Fibroblast of lung (primary cell): ENCODE measurements at regions not wholly inside any gene's neighbourhood (a gene's known extent, or its start where the extent isn't known, plus 50 kb on each side); places are given as distances from the start of the nearest gene placed in this dataset.

Source experiments
- DNase-seq, 2 donors: peaks; one replicate each; pipeline versions ENCODE4 v3.0.0 to v3.0.0-alpha.2; 2010; ENCODE audit warnings: low read depth in 2 of 2
- H2AFZ ChIP-seq: 2 replicates; pipeline ENCODE4 v1.5.1; 2012; ENCODE audit warnings: low read length, control low read depth, inconsistent platforms
- H3K27ac ChIP-seq: 2 replicates; pipeline ENCODE4 v1.5.1; 2011; ENCODE audit warnings: low read length, control low read depth; ENCODE audit not compliant: insufficient read depth
- H3K27me3 ChIP-seq: 2 replicates; pipeline ENCODE4 v1.5.1; 2011; ENCODE audit warnings: mild to moderate bottlenecking, low read length; ENCODE audit not compliant: control insufficient read depth, insufficient read depth
- H3K36me3 ChIP-seq: 2 replicates; pipeline ENCODE4 v1.5.1; 2011; ENCODE audit warnings: low read length; ENCODE audit not compliant: control insufficient read depth, insufficient read depth
- H3K4me1 ChIP-seq: 2 replicates; pipeline ENCODE4 v1.5.1; 2011; ENCODE audit warnings: low read length; ENCODE audit not compliant: control insufficient read depth, insufficient read depth; ENCODE audit errors: extremely low read depth
- H3K4me2 ChIP-seq: 2 replicates; pipeline ENCODE4 v1.5.1; 2011; ENCODE audit warnings: low read length, control low read depth; ENCODE audit not compliant: insufficient read depth; ENCODE audit errors: extremely low read depth
- H3K4me3 ChIP-seq, 4 experiments: fragments of 200-600 bp in 1 of 4; sonication (generic) in 1 of 4; replicated peaks in 1 of 4; 2 replicates each; pipeline ENCODE4 v1.5.1; 2011 to 2016; ENCODE audit warnings: low read length in 4 of 4, low read depth in 3 of 4, mild to moderate bottlenecking in 3 of 4, control low read depth in 2 of 4, inconsistent platforms in 1 of 4, mixed read lengths in 1 of 4; ENCODE audit not compliant: insufficient read depth in 1 of 4; ENCODE audit errors: control extremely low read depth in 1 of 4
- H3K79me2 ChIP-seq: 2 replicates; pipeline ENCODE4 v1.5.1; 2012; ENCODE audit warnings: mild to moderate bottlenecking, low read length, inconsistent platforms; ENCODE audit not compliant: control insufficient read depth, insufficient read depth
- H3K9ac ChIP-seq: 2 replicates; pipeline ENCODE4 v1.5.1; 2011; ENCODE audit warnings: mild to moderate bottlenecking, low read length, control low read depth; ENCODE audit not compliant: insufficient read depth
- H3K9me3 ChIP-seq: 2 replicates; pipeline ENCODE4 v1.5.1; 2012; ENCODE audit warnings: low read depth, low read length; ENCODE audit not compliant: control insufficient read depth, insufficient read depth
- H4K20me1 ChIP-seq: 2 replicates; pipeline ENCODE4 v1.5.1; 2011; ENCODE audit warnings: low read length; ENCODE audit not compliant: control insufficient read depth, insufficient read depth; ENCODE audit errors: extremely low read depth
- CTCF ChIP-seq, 2 donors: IDR thresholded peaks in 1 of 2; conservative IDR thresholded peaks in 1 of 2; 1 replicate in 1 of 2; 2 replicates in 1 of 2; pipeline ENCODE4 v1.5.1; 2011 to 2012; ENCODE audit warnings: low read length in 2 of 2, control low read depth in 1 of 2, inconsistent platforms in 1 of 2, low read depth in 1 of 2, mild to moderate bottlenecking in 1 of 2
- EZH2 ChIP-seq: IDR thresholded peaks from 2 replicates; pipeline ENCODE4 v1.5.1; 2012; ENCODE audit warnings: low read length, control low read depth, mild to moderate bottlenecking; ENCODE audit errors: missing control alignments

- Histone ChIP-seq H2AFZ (no peak overlapping the region), H3K4me3 (no peak overlapping the region), H3K79me2 (no peaks in the 10 kb centered on the region), H3K4me2 (no peak overlapping the region), H3K9me3 (no peaks in the 10 kb centered on the region), H3K36me3 (no peaks in the 10 kb centered on the region), H3K4me1 (no peaks in the 10 kb centered on the region), H3K27me3 (no peaks in the 10 kb centered on the region), H3K27ac (no peak overlapping the region), H3K9ac (no peak overlapping the region), H4K20me1 (no peaks in the 10 kb centered on the region)
- DNase-seq, result no peak
- no peak for TF ChIP-seq CTCF (conservative IDR thresholded peaks at IDR 0.05 in 1 of 2, IDR thresholded peaks at IDR 0.05 in 1 of 2; ENCODE audit: low read depth in 1 of 2, low read length in 2 of 2)
- TF ChIP-seq EZH2, result no peak
Observed at GRCh38 chr6:4656106-4656505, 120.1 kb upstream of the CDYL start.

GRCh38 chr6:4655196-4656025 is 120.8 kb upstream of the CDYL start:
- H3K79me2 ChIP-seq, result no peaks in the 10 kb centered on the region
- H3K27ac ChIP-seq, result no peak overlapping the region
- H2AFZ ChIP-seq, result no peak overlapping the region
- H3K9me3 ChIP-seq, result no peaks in the 10 kb centered on the region
- H3K4me3 ChIP-seq, result no peak overlapping the region
- no peaks in the 10 kb centered on the region for H3K36me3 ChIP-seq
- DNase-seq, result no peak
- H3K4me2 ChIP-seq, result no peak overlapping the region
- no peaks in the 10 kb centered on the region for H3K27me3 ChIP-seq
- H4K20me1 ChIP-seq, result no peaks in the 10 kb centered on the region
- TF ChIP-seq CTCF (conservative IDR thresholded peaks at IDR 0.05 in 1 of 2, IDR thresholded peaks at IDR 0.05 in 1 of 2; ENCODE audit: low read depth in 1 of 2, low read length in 2 of 2), result no peak
- no peak for TF ChIP-seq EZH2
- H3K9ac ChIP-seq, result no peak overlapping the region
- no peaks in the 10 kb centered on the region for H3K4me1 ChIP-seq

- no peak for DNase-seq
- Histone ChIP-seq H3K9me3 (no peaks in the 10 kb centered on the region), H3K4me3 (no peak overlapping the region), H4K20me1 (no peaks in the 10 kb centered on the region), H3K27me3 (no peaks in the 10 kb centered on the region), H3K9ac (no peak overlapping the region), H3K79me2 (no peaks in the 10 kb centered on the region), H2AFZ (no peak overlapping the region), H3K36me3 (no peaks in the 10 kb centered on the region), H3K27ac (no peak overlapping the region), H3K4me1 (no peaks in the 10 kb centered on the region), H3K4me2 (no peak overlapping the region)
- TF ChIP-seq CTCF (conservative IDR thresholded peaks at IDR 0.05 in 1 of 2, IDR thresholded peaks at IDR 0.05 in 1 of 2; ENCODE audit: low read depth in 1 of 2, low read length in 2 of 2) (no peak), EZH2 (no peak)
Observed at GRCh38 chr6:4653141-4653540, 123.1 kb upstream of the CDYL start.
